ENCODE measurements at regions not wholly inside any gene's neighbourhood (a gene's known extent, or its start where the extent isn't known, plus 50 kb on each side); places are given as distances from the start of the nearest gene placed in this dataset.

DNA sequence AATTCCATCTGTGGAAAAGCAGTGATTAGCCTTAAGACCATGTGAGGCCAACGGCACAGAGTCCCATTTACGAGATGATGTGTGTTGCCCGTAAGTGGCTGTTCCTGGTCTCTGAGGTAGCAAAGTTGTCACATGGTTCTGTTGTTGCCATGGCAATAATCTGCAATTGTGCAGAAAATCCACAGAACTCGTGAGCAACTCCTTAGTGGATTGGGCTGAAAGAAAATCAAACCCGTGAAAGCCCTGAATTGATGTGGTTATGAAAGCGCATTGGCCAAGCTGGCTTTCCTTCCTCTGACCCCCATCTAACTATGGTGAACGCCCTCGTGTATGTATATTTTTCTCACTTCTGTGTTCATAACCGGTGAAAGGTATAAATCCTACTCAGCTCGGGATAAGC lies 614.7 kb downstream of the EBF1 start:
- TF ChIP-seq CTCF (IDR thresholded peaks at IDR 0.05; ENCODE audit: borderline replicate concordance, extremely low read depth, low read length, poor library complexity, severe bottlenecking), result no peak
- no peak for TF ChIP-seq EZH2 (IDR thresholded peaks at IDR 0.05; ENCODE audit: borderline replicate concordance, low read depth, low read length, severe bottlenecking)
